ENCODE measurements at regions not wholly inside any gene's neighbourhood (a gene's known extent, or its start where the extent isn't known, plus 50 kb on each side); places are given as distances from the start of the nearest gene placed in this dataset.
A peak's percentile ranks its signal among the peaks of the same experiment; 100 is the strongest.

GRCh38 chr22:46035380-46035741, 58.4 kb upstream of the WNT7B start:
- DNase-seq: no peak
- intact Hi-C loops (cut with DNase I): no loop called here
- H3K36me3 ChIP-seq: no peaks in the 10 kb centered on the region
- no peaks in the 10 kb centered on the region for H3K27me3 ChIP-seq
- H3K9me3 ChIP-seq: no peaks in the 10 kb centered on the region
- no peak for TF ChIP-seq CTCF (IDR thresholded peaks at IDR 0.05)
- H3K27ac ChIP-seq: peak overlapping the region; percentile 78
- ATAC-seq: no peak
- peak overlapping the region; percentile 43 for H3K4me3 ChIP-seq
- H3K4me1 ChIP-seq: peaks cover 22% of the 10 kb centered on the region

- Histone ChIP-seq H3K4me3 (peak overlapping the region; percentile 75), H3K36me3 (no peaks in the 10 kb centered on the region), H3K9me3 (no peaks in the 10 kb centered on the region), H3K27me3 (no peaks in the 10 kb centered on the region), H3K27ac (peak overlapping the region; percentile 98), H3K4me1 (peaks cover 22% of the 10 kb centered on the region)
- peak; percentile 100 for DNase-seq
- TF ChIP-seq CTCF (IDR thresholded peaks at IDR 0.05): no peak
- ATAC-seq: peak; percentile 98
- intact Hi-C loops (cut with DNase I): no loop called here
Measured at GRCh38 chr22:46035742-46036557, 59.0 kb upstream of the WNT7B start.

GRCh38 chr22:46036558-46037408, 59.8 kb upstream of the WNT7B start:
- peaks cover 27% of the 10 kb centered on the region for H3K4me1 ChIP-seq
- no peaks in the 10 kb centered on the region for H3K36me3 ChIP-seq
- H3K27me3 ChIP-seq: no peaks in the 10 kb centered on the region
- peak; percentile 26 for TF ChIP-seq CTCF (IDR thresholded peaks at IDR 0.05)
- ATAC-seq: no peak
- peak overlapping the region; percentile 75 for H3K4me3 ChIP-seq
- DNase-seq: peak; percentile 62
- H3K27ac ChIP-seq: peak overlapping the region; percentile 98
- H3K9me3 ChIP-seq: no peaks in the 10 kb centered on the region
- intact Hi-C loops (cut with DNase I): no loop called here

GRCh38 chr22:46038174-46038487, 61.2 kb upstream of the WNT7B start:
- no peak overlapping the region for H3K27ac ChIP-seq
- no peak for TF ChIP-seq CTCF (IDR thresholded peaks at IDR 0.05)
- no peak for ATAC-seq

GRCh38 chr22:46038516-46039430, 61.8 kb upstream of the WNT7B start:
- Histone ChIP-seq H3K27ac (peak overlapping the region; percentile 3), H3K27me3 (no peaks in the 10 kb centered on the region), H3K9me3 (no peaks in the 10 kb centered on the region), H3K4me3 (no peak overlapping the region), H3K4me1 (peaks cover 45% of the 10 kb centered on the region), H3K36me3 (no peaks in the 10 kb centered on the region)
- no peak for TF ChIP-seq CTCF (IDR thresholded peaks at IDR 0.05)
- DNase-seq (peak; percentile 36), ATAC-seq (no peak)
- intact Hi-C loops (cut with DNase I): no loop called here

More at GRCh38 chr22:46038174-46038487, 61.2 kb upstream of the WNT7B start:
- peaks cover 39% of the 10 kb centered on the region for H3K4me1 ChIP-seq
- no peaks in the 10 kb centered on the region for H3K27me3 ChIP-seq
- H3K9me3 ChIP-seq: no peaks in the 10 kb centered on the region
- no peaks in the 10 kb centered on the region for H3K36me3 ChIP-seq
- no peak overlapping the region for H3K4me3 ChIP-seq
- intact Hi-C loops (cut with DNase I): no loop called here
- DNase-seq: no peak

All from upper lobe of right lung (tissue), 1 donor.